ENCODE measurements at regions not wholly inside any gene's neighbourhood (a gene's known extent, or its start where the extent isn't known, plus 50 kb on each side); places are given as distances from the start of the nearest gene placed in this dataset.
"Not testable (repeated sequence)": the region's sequence is repeated elsewhere in the genome, so short reads cannot be mapped to it uniquely, and the experiment has no call there.

- Histone ChIP-seq H3K4me2 (ENCODE audit: insufficient read depth, low read length) (no peak overlapping the region), H3K27ac (ENCODE audit: low read depth, low read length) (no peak overlapping the region), H2AFZ (ENCODE audit: low read length) (no peak overlapping the region)
Measured at GRCh38 chr20:39967806-39968205, 721.2 kb downstream of the MAFB start.

GRCh38 chr20:39961637-39962244 lies 727.3 kb downstream of the MAFB start:
- no peaks in the 10 kb centered on the region for H3K79me2 ChIP-seq (ENCODE audit: insufficient read depth, low read length)
- TF ChIP-seq CTCF (IDR thresholded peaks at IDR 0.05; ENCODE audit: extremely low read depth, low read depth, low read length), result no peak
- H3K4me1 ChIP-seq (ENCODE audit: insufficient read depth, low read length), result no peaks in the 10 kb centered on the region
- DNase-seq (ENCODE audit: insufficient read length, low spot score, missing footprints), result no peak
- H3K27ac ChIP-seq (ENCODE audit: low read depth, low read length), result no peak overlapping the region
- H4K20me1 ChIP-seq (ENCODE audit: insufficient read depth, low read length), result no peaks in the 10 kb centered on the region
- H2AFZ ChIP-seq (ENCODE audit: low read length), result no peak overlapping the region
- no peaks in the 10 kb centered on the region for H3K27me3 ChIP-seq (ENCODE audit: insufficient read depth, low read length)
- no peaks in the 10 kb centered on the region for H3K9me3 ChIP-seq (ENCODE audit: low read depth, low read length)
- H3K4me3 ChIP-seq (ENCODE audit: insufficient read depth, low read length), result no peak overlapping the region
- no peaks in the 10 kb centered on the region for H3K36me3 ChIP-seq (ENCODE audit: insufficient read depth, low read length)
- no peak overlapping the region for H3K4me2 ChIP-seq (ENCODE audit: insufficient read depth, low read length)

More at GRCh38 chr20:39967806-39968205, 721.2 kb downstream of the MAFB start:
- no peak for TF ChIP-seq CTCF (IDR thresholded peaks at IDR 0.05; ENCODE audit: extremely low read depth, low read depth, low read length)
- no peaks in the 10 kb centered on the region for H3K4me1 ChIP-seq (ENCODE audit: insufficient read depth, low read length)
- DNase-seq (ENCODE audit: insufficient read length, low spot score, missing footprints), result no peak
- H3K36me3 ChIP-seq (ENCODE audit: insufficient read depth, low read length), result no peaks in the 10 kb centered on the region
- no peaks in the 10 kb centered on the region for H3K79me2 ChIP-seq (ENCODE audit: insufficient read depth, low read length)
- H4K20me1 ChIP-seq (ENCODE audit: insufficient read depth, low read length), result no peaks in the 10 kb centered on the region
- no peaks in the 10 kb centered on the region for H3K9me3 ChIP-seq (ENCODE audit: low read depth, low read length)
- no peaks in the 10 kb centered on the region for H3K27me3 ChIP-seq (ENCODE audit: insufficient read depth, low read length)
- H3K4me3 ChIP-seq (ENCODE audit: insufficient read depth, low read length), result no peak overlapping the region

- Histone ChIP-seq H2AFZ (ENCODE audit: low read length) (no peak overlapping the region), H3K9me3 (ENCODE audit: low read depth, low read length) (no peaks in the 10 kb centered on the region), H4K20me1 (ENCODE audit: insufficient read depth, low read length) (no peaks in the 10 kb centered on the region), H3K27me3 (ENCODE audit: insufficient read depth, low read length) (no peaks in the 10 kb centered on the region), H3K4me2 (ENCODE audit: insufficient read depth, low read length) (no peak overlapping the region), H3K79me2 (ENCODE audit: insufficient read depth, low read length) (no peaks in the 10 kb centered on the region), H3K4me1 (ENCODE audit: insufficient read depth, low read length) (no peaks in the 10 kb centered on the region), H3K36me3 (ENCODE audit: insufficient read depth, low read length) (no peaks in the 10 kb centered on the region), H3K27ac (ENCODE audit: low read depth, low read length) (no peak overlapping the region), H3K4me3 (ENCODE audit: insufficient read depth, low read length) (no peak overlapping the region)
- no peak for DNase-seq (ENCODE audit: insufficient read length, low spot score, missing footprints)
- TF ChIP-seq CTCF (IDR thresholded peaks at IDR 0.05; ENCODE audit: extremely low read depth, low read depth, low read length), result no peak
Measured at GRCh38 chr20:39960522-39961428, 728.3 kb downstream of the MAFB start.

- not testable (repeated sequence) for H3K4me1 ChIP-seq (ENCODE audit: insufficient read depth, low read length); DNase-seq (ENCODE audit: insufficient read length, low spot score, missing footprints); H4K20me1 ChIP-seq (ENCODE audit: insufficient read depth, low read length)
Measured at GRCh38 chr20:39957911-39958310, 731.1 kb downstream of the MAFB start.

More at GRCh38 chr20:39957911-39958310, 731.1 kb downstream of the MAFB start:
- not testable (repeated sequence) for H3K9me3 ChIP-seq (ENCODE audit: low read depth, low read length); H3K4me2 ChIP-seq (ENCODE audit: insufficient read depth, low read length); H3K79me2 ChIP-seq (ENCODE audit: insufficient read depth, low read length); H3K27me3 ChIP-seq (ENCODE audit: insufficient read depth, low read length); H2AFZ ChIP-seq (ENCODE audit: low read length); H3K36me3 ChIP-seq (ENCODE audit: insufficient read depth, low read length); H3K4me3 ChIP-seq (ENCODE audit: insufficient read depth, low read length); H3K27ac ChIP-seq (ENCODE audit: low read depth, low read length)
